ENCODE measurements at regions not wholly inside any gene's neighbourhood (a gene's known extent, or its start where the extent isn't known, plus 50 kb on each side); places are given as distances from the start of the nearest gene placed in this dataset.

- no TSS peak for BruUV-seq (replicated peaks)
- CTCF ChIA-PET: no interaction called here
Measured at GRCh38 chr1:223466151-223466550, 72.9 kb downstream of the CCDC185 start.

More at GRCh38 chr1:223466151-223466550, 72.9 kb downstream of the CCDC185 start:
- no peak overlapping the region for H3K4me3 ChIP-seq (replicated peaks in 1 of 2; ENCODE audit: low read depth in 1 of 2, low read length in 2 of 2)
- no peak overlapping the region for H3K4me2 ChIP-seq (ENCODE audit: low read length)
- no peak overlapping the region for H3K27ac ChIP-seq (ENCODE audit: low read depth, low read length)
- no peaks in the 10 kb centered on the region for H3K9me2 ChIP-seq (ENCODE audit: insufficient read depth)
- ChIA-PET POLR2A (no interaction called here), RAD21 (ENCODE audit: low non-redundant PET in 1 of 2, low total read pairs in 2 of 2, uncharacterized antibody in 2 of 2, unreplicated experiment in 2 of 2) (no interaction called here)
- H3K9me3 ChIP-seq (ENCODE audit: control insufficient read depth in 1 of 2, insufficient read depth in 1 of 2, low read depth in 1 of 2, low read length in 2 of 2): no peaks in the 10 kb centered on the region
- H3K9ac ChIP-seq (ENCODE audit: low read length): no peak overlapping the region
- ATAC-seq (no peak), DNase-seq (ENCODE audit: low read depth, low spot score) (no peak)
- H3K79me2 ChIP-seq (ENCODE audit: insufficient read depth, low read length): no peaks in the 10 kb centered on the region
- TF ChIP-seq CEBPB (IDR thresholded peaks at IDR 0.05; ENCODE audit: low read depth) (no peak), EZH2phosphoT487 (IDR thresholded peaks at IDR 0.05; ENCODE audit: borderline replicate concordance) (no peak), ZNF274 (IDR thresholded peaks at IDR 0.05; ENCODE audit: low read depth, low read length) (no peak), ZFX (IDR thresholded peaks at IDR 0.05) (no peak), YY1 (IDR thresholded peaks at IDR 0.05; ENCODE audit: extremely low read depth, insufficient replicate concordance, low read depth, low read length) (no peak), POLR2AphosphoS5 (IDR thresholded peaks at IDR 0.05; ENCODE audit: low read depth, low read length) (no peak), POLR2A (IDR thresholded peaks at IDR 0.05; ENCODE audit: borderline replicate concordance, extremely low read depth, insufficient read depth, insufficient read length) (no peak), SP1 (IDR thresholded peaks at IDR 0.05; ENCODE audit: low read depth) (no peak), EGR1 (IDR thresholded peaks at IDR 0.05; ENCODE audit: low read depth) (no peak), TCF7L2 (IDR thresholded peaks at IDR 0.05; ENCODE audit: borderline replicate concordance, extremely low read depth, insufficient read depth, insufficient read length) (no peak), ATF3 (IDR thresholded peaks at IDR 0.05) (no peak), SRF (IDR thresholded peaks at IDR 0.05; ENCODE audit: low read depth) (no peak), SIN3A (IDR thresholded peaks at IDR 0.05; ENCODE audit: low read depth) (no peak), JUND (IDR thresholded peaks at IDR 0.05) (no peak), EZH2 (IDR thresholded peaks at IDR 0.05) (no peak), ZBTB33 (IDR thresholded peaks at IDR 0.05; ENCODE audit: extremely low read depth, insufficient replicate concordance, low read length) (no peak), REST (IDR thresholded peaks at IDR 0.05; ENCODE audit: low read depth) (no peak), ELF1 (IDR thresholded peaks at IDR 0.05; ENCODE audit: borderline replicate concordance, low read depth) (no peak)
- H4K20me1 ChIP-seq (ENCODE audit: insufficient read depth): no peaks in the 10 kb centered on the region
- no peaks in the 10 kb centered on the region for H3K4me1 ChIP-seq (ENCODE audit: control insufficient read depth in 1 of 2, insufficient read depth in 2 of 2, low read length in 2 of 2)
- H3K27me3 ChIP-seq (ENCODE audit: insufficient read depth, low read length): no peaks in the 10 kb centered on the region
- intact Hi-C loops (cut with micrococcal nuclease): no loop called here
- H2AFZ ChIP-seq (ENCODE audit: low read depth, low read length, poor library complexity, severe bottlenecking): no peak overlapping the region
- H3K36me3 ChIP-seq (ENCODE audit: control insufficient read depth in 1 of 2, insufficient read depth in 2 of 2, low read length in 2 of 2): no peaks in the 10 kb centered on the region
